ENCODE measurements at regions not wholly inside any gene's neighbourhood (a gene's known extent, or its start where the extent isn't known, plus 50 kb on each side); places are given as distances from the start of the nearest gene placed in this dataset.

DNA sequence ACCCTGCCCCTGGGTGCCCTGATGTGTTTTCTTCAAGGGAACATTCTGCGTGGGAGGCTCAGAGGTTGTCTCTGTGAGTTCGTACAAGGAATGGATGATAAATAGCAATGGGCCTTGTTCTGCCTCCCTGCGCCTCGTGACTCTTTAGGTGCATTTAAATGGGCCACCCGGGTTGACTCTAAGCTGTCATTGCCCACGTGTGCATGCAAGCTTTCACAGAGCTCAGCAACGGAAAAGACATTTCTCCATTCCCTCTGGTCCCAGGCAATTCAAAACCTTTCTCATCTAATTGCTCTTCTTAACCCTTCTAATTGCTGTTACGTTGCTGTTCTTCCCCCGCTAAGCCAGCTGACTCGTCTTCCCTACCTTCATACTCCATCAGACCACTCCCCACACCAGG lies 71.5 kb upstream of the SDK2 start:
- peaks cover 5% of the 10 kb centered on the region for H3K4me1 Mint-ChIP-seq (ENCODE audit: low read depth)
- peaks cover 4% of the 10 kb centered on the region for H3K27me3 Mint-ChIP-seq (ENCODE audit: low read depth)
- no peak overlapping the region for H3K4me3 Mint-ChIP-seq
- no peak overlapping the region for H3K27ac Mint-ChIP-seq
- H3K9me3 Mint-ChIP-seq = no peaks in the 10 kb centered on the region
- H3K36me3 Mint-ChIP-seq (ENCODE audit: low read depth) = no peaks in the 10 kb centered on the region

DNA sequence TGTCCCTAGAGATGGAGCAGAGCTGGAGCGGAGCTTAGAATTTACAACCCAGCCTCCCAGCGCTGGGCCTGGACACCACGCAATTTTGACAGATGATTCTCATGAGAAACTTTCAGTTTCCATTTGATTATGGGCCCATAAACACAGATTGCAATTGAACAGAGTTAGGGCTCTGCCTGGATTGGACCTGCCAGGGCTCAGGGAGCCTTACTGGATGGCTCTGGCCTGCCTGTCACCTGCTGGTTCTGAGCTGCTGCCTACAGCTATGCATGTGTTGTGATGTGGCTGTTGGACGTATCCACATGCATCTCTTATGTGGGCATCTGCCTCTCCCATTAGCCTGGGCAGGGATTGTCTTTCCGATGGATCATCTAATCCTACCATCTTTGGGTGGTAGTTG lies 73.4 kb upstream of the SDK2 start:
- no peak overlapping the region for H3K27ac Mint-ChIP-seq
- H3K4me1 Mint-ChIP-seq (ENCODE audit: low read depth) = peaks cover 10% of the 10 kb centered on the region
- no peaks in the 10 kb centered on the region for H3K36me3 Mint-ChIP-seq (ENCODE audit: low read depth)
- no peak overlapping the region for H3K4me3 Mint-ChIP-seq
- H3K27me3 Mint-ChIP-seq (ENCODE audit: low read depth) = peaks cover 4% of the 10 kb centered on the region
- no peaks in the 10 kb centered on the region for H3K9me3 Mint-ChIP-seq

DNA sequence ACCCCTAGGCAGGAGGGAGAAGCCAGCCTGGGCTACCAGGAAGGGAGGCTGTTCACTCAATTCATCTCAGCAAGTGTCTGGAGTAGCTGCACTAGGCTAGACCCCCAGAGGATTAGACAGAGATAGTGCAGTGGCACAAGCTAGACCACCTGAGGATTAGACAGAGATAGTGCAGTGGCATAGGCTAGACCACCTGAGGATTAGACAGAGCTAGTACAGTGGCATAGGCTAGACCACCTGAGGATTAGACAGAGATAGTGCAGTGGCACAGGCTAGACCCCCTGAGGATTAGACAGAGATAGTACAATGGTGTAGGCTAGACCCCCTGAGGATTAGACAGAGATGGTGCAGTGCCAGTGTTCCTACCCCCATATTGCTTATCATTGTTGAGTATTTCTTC lies 74.1 kb upstream of the SDK2 start:
- Mint-ChIP-seq H3K4me1 (ENCODE audit: low read depth) (peaks cover 15% of the 10 kb centered on the region), H3K27me3 (ENCODE audit: low read depth) (peaks cover 3% of the 10 kb centered on the region), H3K27ac (no peak overlapping the region), H3K36me3 (ENCODE audit: low read depth) (no peaks in the 10 kb centered on the region), H3K9me3 (no peaks in the 10 kb centered on the region), H3K4me3 (no peak overlapping the region)

DNA sequence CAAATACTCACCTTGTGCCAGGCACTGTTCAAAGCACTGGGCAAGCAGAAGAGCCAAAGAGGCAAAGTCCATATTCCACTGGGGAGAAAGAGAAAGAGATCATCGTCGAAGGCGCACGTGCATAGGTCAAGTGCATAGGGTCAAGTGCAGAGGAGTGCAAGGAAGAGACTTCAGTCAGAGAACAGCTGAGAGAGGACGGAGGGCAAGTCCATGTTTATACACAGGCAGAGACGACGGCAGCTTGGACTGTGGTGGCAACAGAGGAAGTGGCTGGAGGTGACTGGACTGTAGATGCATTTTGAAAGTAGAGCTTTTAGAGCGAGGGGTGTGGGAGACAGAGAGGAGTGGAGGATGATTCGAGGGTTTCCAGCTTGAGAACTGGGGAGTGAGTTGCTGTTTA lies 74.7 kb upstream of the SDK2 start:
- Mint-ChIP-seq H3K4me1 (ENCODE audit: low read depth) (peaks cover 15% of the 10 kb centered on the region), H3K4me3 (no peak overlapping the region), H3K36me3 (ENCODE audit: low read depth) (no peaks in the 10 kb centered on the region), H3K27me3 (ENCODE audit: low read depth) (no peaks in the 10 kb centered on the region), H3K27ac (no peak overlapping the region), H3K9me3 (no peaks in the 10 kb centered on the region)

DNA sequence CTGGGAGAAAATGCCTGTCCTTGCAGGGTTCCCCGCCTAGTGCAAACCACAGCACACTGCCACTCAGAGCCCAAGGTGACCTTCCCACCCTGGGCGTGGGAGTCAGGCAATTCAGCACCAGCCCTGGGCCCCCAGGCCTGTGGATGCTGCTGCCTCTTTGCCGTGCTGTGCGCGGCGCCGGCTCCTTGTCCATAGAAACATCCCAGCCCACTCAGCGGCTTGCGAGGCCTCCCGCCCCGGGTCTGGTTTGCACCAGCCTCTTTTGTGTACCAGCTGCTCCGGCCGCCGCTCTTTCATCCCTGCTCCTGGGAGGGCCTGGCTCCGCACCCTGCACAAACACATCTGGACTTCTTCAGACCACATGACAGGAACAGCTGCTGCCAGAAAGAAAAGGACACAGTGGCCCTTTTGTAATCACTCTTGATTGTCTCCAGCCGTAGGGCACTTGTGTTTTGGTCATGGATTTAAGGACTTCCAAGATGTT lies 75.4 kb upstream of the SDK2 start:
- H3K4me1 Mint-ChIP-seq (ENCODE audit: low read depth) = peaks cover 15% of the 10 kb centered on the region
- H3K4me3 Mint-ChIP-seq = no peak overlapping the region
- no peaks in the 10 kb centered on the region for H3K36me3 Mint-ChIP-seq (ENCODE audit: low read depth)
- H3K27ac Mint-ChIP-seq = no peak overlapping the region
- H3K27me3 Mint-ChIP-seq (ENCODE audit: low read depth) = no peaks in the 10 kb centered on the region
- no peaks in the 10 kb centered on the region for H3K9me3 Mint-ChIP-seq

DNA sequence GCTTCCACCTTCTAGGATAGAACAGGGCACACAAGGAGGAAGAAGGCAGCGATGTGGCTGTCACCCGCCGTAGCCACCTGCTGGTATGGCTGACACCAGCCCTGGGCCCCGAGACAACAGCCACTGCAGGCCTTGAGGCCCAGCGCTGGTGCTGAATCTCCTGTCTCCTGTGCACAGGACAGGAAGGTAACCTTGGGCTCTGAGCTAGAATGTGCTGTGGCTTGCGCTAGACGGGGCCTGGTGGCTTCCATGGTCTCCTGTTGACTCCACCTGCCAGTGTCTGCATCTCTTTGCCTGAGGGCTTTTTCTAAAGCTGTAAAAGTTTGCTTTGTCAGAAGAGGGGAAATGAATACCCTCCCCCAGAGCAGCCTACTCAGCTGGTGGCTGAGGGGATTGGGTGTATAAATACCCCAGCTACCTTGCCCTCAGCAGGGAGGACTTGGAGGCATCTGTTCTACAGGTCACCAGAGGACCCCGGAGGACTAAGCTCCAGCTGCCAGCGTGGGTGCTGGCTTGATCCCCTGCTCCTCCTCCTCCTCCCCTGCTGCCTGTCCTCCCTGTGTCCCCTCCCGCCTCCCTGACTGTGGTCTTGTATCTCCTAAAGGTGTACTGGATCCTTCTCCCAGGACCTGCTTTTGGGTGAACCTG lies 76.1 kb upstream of the SDK2 start:
- Mint-ChIP-seq H3K27me3 (ENCODE audit: low read depth) (no peaks in the 10 kb centered on the region), H3K4me3 (no peak overlapping the region), H3K4me1 (ENCODE audit: low read depth) (peaks cover 15% of the 10 kb centered on the region)

DNA sequence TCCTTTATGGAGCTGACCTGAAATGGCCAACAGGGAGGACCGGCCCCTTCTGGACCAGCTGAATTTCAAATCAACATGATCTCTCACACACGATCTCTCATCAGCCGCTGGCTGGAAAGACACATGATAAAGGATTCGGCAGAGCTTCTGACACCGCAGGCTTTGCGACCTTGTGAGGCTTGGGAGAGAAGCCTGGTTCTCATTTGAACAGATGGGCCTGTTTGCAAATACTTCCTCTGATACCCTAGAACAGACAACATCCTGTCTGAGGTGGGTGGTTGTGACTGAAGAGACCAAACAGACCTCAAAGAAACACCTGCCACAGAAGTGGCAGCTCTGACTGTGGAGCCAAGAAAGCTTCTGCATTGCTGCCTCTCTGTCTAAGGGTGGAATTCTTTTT lies 77.9 kb upstream of the SDK2 start:
- Mint-ChIP-seq H3K4me1 (ENCODE audit: low read depth) (peaks cover 15% of the 10 kb centered on the region), H3K27ac (peak overlapping the region; percentile 79)

More for the DNA sequence above, 76.1 kb upstream of the SDK2 start:
- Mint-ChIP-seq H3K36me3 (ENCODE audit: low read depth) (no peaks in the 10 kb centered on the region), H3K9me3 (no peaks in the 10 kb centered on the region), H3K27ac (no peak overlapping the region)

DNA sequence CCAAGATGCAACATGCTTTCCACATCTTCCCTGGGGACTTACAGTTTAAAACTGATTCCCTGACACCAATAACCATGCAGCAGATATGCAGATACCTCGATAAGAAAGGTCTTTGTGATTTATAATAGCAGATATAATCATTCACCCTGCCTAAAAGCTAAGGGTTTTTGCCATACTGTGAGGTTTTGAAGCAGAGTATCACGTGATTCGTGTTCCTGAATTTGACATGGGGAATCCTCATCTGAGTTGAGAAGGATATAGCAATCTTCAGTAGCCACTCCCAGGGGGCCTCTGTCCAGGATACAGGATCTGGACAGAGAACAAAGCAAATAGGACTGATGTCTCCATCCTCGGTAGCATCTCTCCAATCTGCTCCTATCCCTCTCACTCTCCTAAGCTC lies 79.1 kb upstream of the SDK2 start:
- no peak overlapping the region for H3K27ac Mint-ChIP-seq

More for the DNA sequence above, 77.9 kb upstream of the SDK2 start:
- no peaks in the 10 kb centered on the region for H3K27me3 Mint-ChIP-seq (ENCODE audit: low read depth)
- H3K4me3 Mint-ChIP-seq = no peak overlapping the region
- no peaks in the 10 kb centered on the region for H3K9me3 Mint-ChIP-seq
- H3K36me3 Mint-ChIP-seq (ENCODE audit: low read depth) = no peaks in the 10 kb centered on the region

DNA sequence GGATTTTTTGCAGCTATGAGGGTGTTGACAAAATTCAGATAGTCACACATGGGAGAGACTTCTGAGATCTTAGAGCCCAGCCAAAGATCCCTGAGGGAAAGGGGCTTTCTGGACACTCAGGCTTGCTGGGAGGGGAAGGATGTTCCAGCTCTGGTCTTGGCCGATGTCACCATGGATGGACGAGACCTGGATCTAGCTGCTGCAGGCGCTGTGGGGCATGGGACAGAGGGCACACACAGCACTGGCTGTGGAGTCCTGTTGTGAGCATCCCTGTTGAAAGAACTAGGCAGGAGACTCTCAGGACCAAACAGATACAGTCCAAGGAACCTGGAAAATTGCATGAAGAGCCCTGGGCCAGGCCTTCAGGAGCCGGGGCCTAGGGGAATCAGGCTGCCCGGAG lies 80.1 kb upstream of the SDK2 start:
- Mint-ChIP-seq H3K9me3 (no peaks in the 10 kb centered on the region), H3K27ac (no peak overlapping the region), H3K27me3 (ENCODE audit: low read depth) (no peaks in the 10 kb centered on the region), H3K4me1 (ENCODE audit: low read depth) (peaks cover 12% of the 10 kb centered on the region), H3K4me3 (no peak overlapping the region), H3K36me3 (ENCODE audit: low read depth) (no peaks in the 10 kb centered on the region)

More for the DNA sequence above, 79.1 kb upstream of the SDK2 start:
- Mint-ChIP-seq H3K4me1 (ENCODE audit: low read depth) (peaks cover 15% of the 10 kb centered on the region), H3K27me3 (ENCODE audit: low read depth) (no peaks in the 10 kb centered on the region), H3K9me3 (no peaks in the 10 kb centered on the region), H3K4me3 (no peak overlapping the region), H3K36me3 (ENCODE audit: low read depth) (no peaks in the 10 kb centered on the region)

DNA sequence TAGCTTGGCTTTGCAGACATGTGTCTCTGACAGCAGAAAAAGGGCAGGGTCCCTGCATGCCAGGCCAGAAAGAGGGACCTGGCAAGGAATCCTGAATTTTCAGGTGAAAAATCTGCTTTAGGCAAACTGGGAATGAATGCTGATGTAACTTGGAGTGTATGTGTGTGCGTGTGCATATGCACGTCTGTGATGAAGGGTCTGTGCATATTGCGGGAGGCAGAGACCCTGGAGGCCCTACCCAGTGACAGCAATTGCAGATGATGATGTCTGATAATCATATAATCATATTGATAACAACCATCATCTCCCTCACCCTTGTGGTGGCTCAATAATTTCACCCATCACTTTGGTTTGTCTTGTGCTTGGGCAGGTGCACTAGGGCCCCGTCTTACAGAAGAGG lies 80.7 kb upstream of the SDK2 start:
- Mint-ChIP-seq H3K4me1 (ENCODE audit: low read depth) (peaks cover 12% of the 10 kb centered on the region), H3K4me3 (no peak overlapping the region), H3K27ac (no peak overlapping the region), H3K27me3 (ENCODE audit: low read depth) (peaks cover 4% of the 10 kb centered on the region), H3K36me3 (ENCODE audit: low read depth) (no peaks in the 10 kb centered on the region), H3K9me3 (peaks cover 4% of the 10 kb centered on the region)

DNA sequence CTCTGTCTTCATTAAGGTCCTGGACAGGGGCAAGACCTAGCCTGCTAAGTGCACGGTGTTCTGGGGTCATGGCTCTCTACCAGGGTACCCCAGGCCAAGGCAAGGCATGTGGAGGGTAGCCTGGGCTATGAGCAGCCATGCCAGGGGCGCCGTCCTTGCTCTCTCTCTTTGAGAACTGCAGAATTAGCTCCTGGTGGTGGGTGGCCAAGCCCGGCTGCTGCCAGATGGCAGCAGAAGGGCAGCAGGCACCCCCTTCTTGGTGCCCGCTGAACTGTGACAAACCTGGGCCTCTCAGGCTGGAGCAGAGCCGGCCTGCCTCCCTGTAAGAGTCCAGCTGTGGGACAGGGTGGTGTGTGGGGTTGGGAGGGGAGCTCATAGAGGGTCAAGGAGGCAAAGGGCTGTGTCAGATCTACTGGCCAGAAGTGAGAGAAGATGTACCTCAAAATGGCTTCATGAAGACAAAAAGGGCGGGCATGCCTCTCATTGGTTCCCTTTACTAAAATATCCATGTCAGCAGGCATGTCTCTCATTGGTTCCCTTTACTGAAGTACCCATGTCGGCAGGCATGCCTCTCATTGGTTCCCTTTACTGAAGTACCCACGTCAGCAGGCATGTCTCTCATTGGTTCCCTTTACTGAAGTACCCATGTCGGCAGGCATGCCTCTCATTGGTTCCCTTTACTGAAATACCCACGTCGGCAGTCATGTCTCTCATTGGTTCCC lies 81.7 kb upstream of the SDK2 start:
- H3K27ac Mint-ChIP-seq = no peak overlapping the region

DNA sequence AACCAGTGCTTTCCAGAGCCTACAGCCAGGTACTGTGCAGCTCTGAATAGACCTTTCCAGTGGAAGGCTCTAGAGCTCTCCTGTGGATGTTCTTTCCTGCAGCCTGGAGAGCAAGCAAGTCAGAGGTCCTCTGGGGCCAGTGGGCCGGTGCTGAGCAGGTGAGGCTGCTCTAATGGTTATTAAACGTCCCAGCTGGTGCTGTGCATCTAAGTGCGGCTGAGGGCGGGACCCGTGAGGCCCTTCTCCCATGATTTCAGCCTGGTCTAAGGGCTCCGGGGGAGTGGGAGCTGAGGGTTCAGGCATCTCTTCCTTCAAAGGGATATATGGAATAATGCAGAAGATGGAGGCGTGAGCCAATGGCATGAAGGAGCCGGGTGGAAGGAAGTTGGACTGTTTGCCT lies 83.7 kb upstream of the SDK2 start:
- Mint-ChIP-seq H3K36me3 (ENCODE audit: low read depth) (no peaks in the 10 kb centered on the region), H3K4me3 (no peak overlapping the region), H3K27ac (no peak overlapping the region), H3K4me1 (ENCODE audit: low read depth) (peaks cover 4% of the 10 kb centered on the region), H3K9me3 (peaks cover 20% of the 10 kb centered on the region), H3K27me3 (ENCODE audit: low read depth) (peaks cover 9% of the 10 kb centered on the region)

More for the DNA sequence above, 81.7 kb upstream of the SDK2 start:
- H3K36me3 Mint-ChIP-seq (ENCODE audit: low read depth) = no peaks in the 10 kb centered on the region
- peaks cover 10% of the 10 kb centered on the region for H3K9me3 Mint-ChIP-seq
- peaks cover 12% of the 10 kb centered on the region for H3K4me1 Mint-ChIP-seq (ENCODE audit: low read depth)
- H3K27me3 Mint-ChIP-seq (ENCODE audit: low read depth) = peaks cover 4% of the 10 kb centered on the region
- H3K4me3 Mint-ChIP-seq = no peak overlapping the region

DNA sequence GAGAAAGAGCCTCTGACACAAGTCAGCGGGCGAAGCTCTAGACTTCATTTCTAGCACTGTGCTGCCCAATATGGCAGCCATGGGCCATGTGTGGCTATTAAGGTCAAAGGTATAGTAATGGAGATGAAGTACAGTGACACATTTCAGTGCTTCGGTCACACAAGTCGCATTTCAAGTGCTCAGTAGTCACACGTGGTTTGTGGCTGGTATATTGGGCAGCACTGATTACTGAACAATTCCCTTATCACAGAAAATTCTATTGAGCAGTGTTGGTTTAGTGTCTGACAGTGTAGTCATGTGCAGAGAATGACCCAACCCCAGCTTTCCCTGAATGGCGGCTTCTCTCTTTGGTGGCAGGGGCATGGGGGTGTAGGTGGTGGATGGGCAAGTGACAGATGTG lies 84.9 kb upstream of the SDK2 start:
- Mint-ChIP-seq H3K27ac (no peak overlapping the region), H3K4me3 (no peak overlapping the region), H3K27me3 (ENCODE audit: low read depth) (peaks cover 16% of the 10 kb centered on the region), H3K4me1 (ENCODE audit: low read depth) (no peaks in the 10 kb centered on the region), H3K9me3 (peaks cover 20% of the 10 kb centered on the region), H3K36me3 (ENCODE audit: low read depth) (no peaks in the 10 kb centered on the region)

DNA sequence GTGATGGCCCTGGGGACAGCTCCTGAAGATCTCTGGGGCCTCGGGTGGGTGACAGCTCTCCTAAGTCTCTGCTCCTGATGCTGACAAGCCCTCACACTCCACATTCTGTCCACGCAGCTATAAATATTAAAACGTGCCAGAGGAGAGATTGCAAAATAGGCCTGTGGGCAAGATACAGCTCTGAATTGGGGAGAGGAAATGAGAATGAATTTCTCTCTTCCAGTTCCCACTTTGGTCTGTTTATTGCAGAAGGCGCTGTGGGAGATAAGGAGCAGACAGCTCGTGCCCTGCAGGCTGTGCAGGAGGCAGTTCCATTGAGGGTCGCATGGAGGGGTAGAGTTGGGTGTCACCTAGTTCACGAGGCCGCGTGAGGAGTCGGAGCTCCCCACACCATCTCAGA lies 87.5 kb upstream of the SDK2 start:
- peaks cover 20% of the 10 kb centered on the region for H3K9me3 Mint-ChIP-seq
- H3K27ac Mint-ChIP-seq = no peak overlapping the region
- H3K4me3 Mint-ChIP-seq = no peak overlapping the region
- peaks cover 16% of the 10 kb centered on the region for H3K27me3 Mint-ChIP-seq (ENCODE audit: low read depth)
- no peaks in the 10 kb centered on the region for H3K4me1 Mint-ChIP-seq (ENCODE audit: low read depth)
- H3K36me3 Mint-ChIP-seq (ENCODE audit: low read depth) = no peaks in the 10 kb centered on the region

DNA sequence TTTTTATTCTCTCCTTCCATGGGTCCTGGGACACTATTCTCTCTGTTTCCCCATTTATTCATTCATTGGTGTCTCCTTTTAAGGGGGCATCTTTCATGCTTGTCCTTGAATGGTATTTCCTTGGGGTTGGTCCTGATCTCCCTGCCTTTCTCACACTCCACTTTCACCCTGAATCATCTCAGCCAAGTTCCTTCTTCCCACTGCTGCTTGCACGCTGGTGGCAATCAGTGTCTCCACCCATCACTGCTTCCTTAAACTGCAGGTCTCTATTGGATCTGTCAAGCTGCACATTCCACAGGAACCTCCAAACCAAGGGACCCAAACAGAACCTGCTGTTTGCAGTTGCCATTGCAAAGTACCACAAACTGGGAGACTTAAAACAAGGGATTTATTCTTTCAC lies 89.3 kb upstream of the SDK2 start:
- Mint-ChIP-seq H3K9me3 (peaks cover 20% of the 10 kb centered on the region), H3K27ac (no peak overlapping the region), H3K27me3 (ENCODE audit: low read depth) (peaks cover 16% of the 10 kb centered on the region), H3K4me3 (no peak overlapping the region), H3K4me1 (ENCODE audit: low read depth) (no peaks in the 10 kb centered on the region), H3K36me3 (ENCODE audit: low read depth) (no peaks in the 10 kb centered on the region)
